ENCODE measurements at regions not wholly inside any gene's neighbourhood (a gene's known extent, or its start where the extent isn't known, plus 50 kb on each side); places are given as distances from the start of the nearest gene placed in this dataset.

- TF ChIP-seq, protein P1, sequence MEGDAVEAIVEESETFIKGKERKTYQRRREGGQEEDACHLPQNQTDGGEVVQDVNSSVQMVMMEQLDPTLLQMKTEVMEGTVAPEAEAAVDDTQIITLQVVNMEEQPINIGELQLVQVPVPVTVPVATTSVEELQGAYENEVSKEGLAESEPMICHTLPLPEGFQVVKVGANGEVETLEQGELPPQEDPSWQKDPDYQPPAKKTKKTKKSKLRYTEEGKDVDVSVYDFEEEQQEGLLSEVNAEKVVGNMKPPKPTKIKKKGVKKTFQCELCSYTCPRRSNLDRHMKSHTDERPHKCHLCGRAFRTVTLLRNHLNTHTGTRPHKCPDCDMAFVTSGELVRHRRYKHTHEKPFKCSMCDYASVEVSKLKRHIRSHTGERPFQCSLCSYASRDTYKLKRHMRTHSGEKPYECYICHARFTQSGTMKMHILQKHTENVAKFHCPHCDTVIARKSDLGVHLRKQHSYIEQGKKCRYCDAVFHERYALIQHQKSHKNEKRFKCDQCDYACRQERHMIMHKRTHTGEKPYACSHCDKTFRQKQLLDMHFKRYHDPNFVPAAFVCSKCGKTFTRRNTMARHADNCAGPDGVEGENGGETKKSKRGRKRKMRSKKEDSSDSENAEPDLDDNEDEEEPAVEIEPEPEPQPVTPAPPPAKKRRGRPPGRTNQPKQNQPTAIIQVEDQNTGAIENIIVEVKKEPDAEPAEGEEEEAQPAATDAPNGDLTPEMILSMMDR (IDR thresholded peaks at IDR 0.05 in 4 of 5, conservative IDR thresholded peaks at IDR 0.05 in 1 of 5): no peak
- no peak for TF ChIP-seq POLR2A (IDR thresholded peaks at IDR 0.05)
These were observed 152.9 kb upstream of the MOCS2 start for GRCh38 chr5:53262348-53262970.

All from gastrocnemius medialis (tissue), 4 donors.